COLO668 (cell line): ENCODE measurements at regions not wholly inside any gene's neighbourhood (a gene's known extent, or its start where the extent isn't known, plus 50 kb on each side); places are given as distances from the start of the nearest gene placed in this dataset.

Experiments
- DNase-seq: peaks from one replicate; lab custom pipeline; 2025; ENCODE audit not compliant: unreplicated experiment; lab: John Stamatoyannopoulos, UW

GRCh38 chr22:27157666-27158370, 500.4 kb downstream of the MIAT start:
- no peak for DNase-seq

- DNase-seq = no peak
These were observed 501.6 kb downstream of the MIAT start for GRCh38 chr22:27159016-27159415.

GRCh38 chr22:27159716-27160295, 502.4 kb downstream of the MIAT start:
- no peak for DNase-seq

GRCh38 chr22:27163162-27164137, 506.1 kb downstream of the MIAT start:
- DNase-seq = no peak

- no peak for DNase-seq
These were observed 507.6 kb downstream of the MIAT start for GRCh38 chr22:27164781-27165503.

GRCh38 chr22:27168681-27169080, 511.3 kb downstream of the MIAT start:
- DNase-seq = no peak

- no peak for DNase-seq
These were observed 513.1 kb downstream of the MIAT start for GRCh38 chr22:27170491-27170890.

GRCh38 chr22:27171212-27171611, 513.8 kb downstream of the MIAT start:
- no peak for DNase-seq

- no peak for DNase-seq
These were observed 516.1 kb downstream of the MIAT start for GRCh38 chr22:27173530-27173929.

GRCh38 chr22:27175021-27175838, 517.8 kb downstream of the MIAT start:
- no peak for DNase-seq

GRCh38 chr22:27175974-27176373, 518.6 kb downstream of the MIAT start:
- no peak for DNase-seq

GRCh38 chr22:27179161-27179560, 521.8 kb downstream of the MIAT start:
- DNase-seq = no peak

- DNase-seq = no peak
These were observed 524.1 kb downstream of the MIAT start for GRCh38 chr22:27181537-27181936.

GRCh38 chr22:27183474-27183873, 526.1 kb downstream of the MIAT start:
- no peak for DNase-seq

- DNase-seq = no peak
These were observed 527.8 kb downstream of the MIAT start for GRCh38 chr22:27185099-27185709.

GRCh38 chr22:27185760-27186302, 528.4 kb downstream of the MIAT start:
- DNase-seq = no peak

- DNase-seq = no peak
These were observed 529.3 kb downstream of the MIAT start for GRCh38 chr22:27186643-27187042.

GRCh38 chr22:27192135-27192829, 534.9 kb downstream of the MIAT start:
- DNase-seq = no peak

- no peak for DNase-seq
These were observed 535.8 kb downstream of the MIAT start for GRCh38 chr22:27193215-27193614.
